Peyer's patch (tissue), 4 donors: ENCODE measurements at regions not wholly inside any gene's neighbourhood (a gene's known extent, or its start where the extent isn't known, plus 50 kb on each side); places are given as distances from the start of the nearest gene placed in this dataset.
"Not testable (repeated sequence)": the region's sequence is repeated elsewhere in the genome, so short reads cannot be mapped to it uniquely, and the experiment has no call there.

Source experiments
- CTCF ChIP-seq, 6 experiments: fragments of 450-650 bp in 4 of 6; fragments of 200-600 bp in 2 of 6; sonication (generic) in 1 of 6; IDR thresholded peaks; one replicate each; pipeline ENCODE4 v1.5.1; 2017 to 2019; ENCODE audit warnings: antibody characterized with exemption in 6 of 6, mild to moderate bottlenecking in 3 of 6, moderate library complexity in 1 of 6
- POLR2A ChIP-seq, 2 donors: fragments of 450-650 bp; IDR thresholded peaks; one replicate each; pipeline ENCODE4 v1.5.1; 2017; ENCODE audit warnings: antibody characterized with exemption in 2 of 2, mild to moderate bottlenecking in 2 of 2, moderate library complexity in 2 of 2

- TF ChIP-seq POLR2A, CTCF (IDR thresholded peaks at IDR 0.05): not testable (repeated sequence)
Measured at GRCh38 chr7:114817036-114817435, 104.9 kb upstream of the MDFIC start.
